HG03139 (cell line): ENCODE measurements at regions not wholly inside any gene's neighbourhood (a gene's known extent, or its start where the extent isn't known, plus 50 kb on each side); places are given as distances from the start of the nearest gene placed in this dataset.
"Not testable (repeated sequence)": the region's sequence is repeated elsewhere in the genome, so short reads cannot be mapped to it uniquely, and the experiment has no call there.

ENCODE experiments used
- ATAC-seq: cut with Tn5 transposase; IDR thresholded peaks from one replicate; pipeline ENCODE4 v1.9.1; 2021; ENCODE audit not compliant: unreplicated experiment

DNA sequence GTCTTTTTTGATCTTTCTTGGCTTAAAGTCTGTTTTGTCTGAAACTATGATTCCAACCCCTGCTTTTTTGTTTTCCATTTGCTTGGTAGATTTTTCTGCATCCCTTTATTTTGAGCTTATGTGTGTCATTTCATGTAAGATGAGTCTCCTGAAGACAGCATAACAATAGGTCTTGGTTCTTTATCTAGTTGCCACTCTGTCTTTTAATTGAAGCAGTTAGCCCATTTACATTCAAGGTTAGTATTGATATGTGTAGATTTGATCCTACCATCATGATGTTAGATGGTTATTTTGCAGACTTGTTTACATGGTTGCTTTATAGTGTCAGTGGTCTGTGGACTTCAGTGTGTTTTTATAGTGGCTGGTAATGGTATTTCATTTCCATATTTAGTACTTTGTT, 1678.9 kb downstream of the PCDH9 start:
- no peak for ATAC-seq

DNA sequence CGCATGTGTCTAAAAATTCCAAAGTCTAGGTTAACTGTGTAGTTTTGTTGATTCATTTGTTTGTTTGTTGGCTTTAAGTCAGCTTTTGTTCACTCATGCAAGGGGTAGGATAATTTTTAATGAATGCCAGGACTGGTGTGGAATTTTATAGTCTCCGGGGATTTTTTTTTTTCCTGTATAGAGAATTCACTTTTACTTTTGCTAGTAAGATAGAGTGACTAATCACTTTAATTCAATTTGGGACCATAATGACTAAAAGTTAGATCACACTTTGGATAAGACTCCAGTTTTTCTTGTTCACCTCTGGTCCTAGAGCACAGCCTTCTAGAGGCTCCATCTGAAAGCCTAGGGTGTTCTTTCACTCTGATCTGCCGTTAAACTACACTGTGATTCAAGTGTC, 1690.0 kb downstream of the PCDH9 start:
- ATAC-seq = no peak

DNA sequence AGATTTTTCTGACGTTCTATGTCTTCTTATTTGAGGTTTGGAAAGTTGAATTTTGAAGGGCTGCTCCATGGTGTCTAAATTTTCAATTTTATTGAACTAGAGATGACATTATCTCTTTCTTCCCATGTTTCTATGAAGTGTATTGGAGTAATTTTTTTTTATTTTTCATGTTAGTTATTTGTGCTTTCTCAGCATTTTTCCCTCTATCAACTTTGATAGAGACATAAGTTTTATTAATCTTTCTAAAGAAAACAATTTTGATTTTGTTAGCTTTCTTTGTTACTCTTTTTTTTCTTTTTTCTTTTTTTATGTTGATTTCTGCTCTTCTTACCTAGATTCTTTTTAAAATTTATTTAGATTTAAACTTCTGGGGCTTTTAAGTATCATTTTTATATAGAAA, 1694.8 kb downstream of the PCDH9 start:
- ATAC-seq = no peak

DNA sequence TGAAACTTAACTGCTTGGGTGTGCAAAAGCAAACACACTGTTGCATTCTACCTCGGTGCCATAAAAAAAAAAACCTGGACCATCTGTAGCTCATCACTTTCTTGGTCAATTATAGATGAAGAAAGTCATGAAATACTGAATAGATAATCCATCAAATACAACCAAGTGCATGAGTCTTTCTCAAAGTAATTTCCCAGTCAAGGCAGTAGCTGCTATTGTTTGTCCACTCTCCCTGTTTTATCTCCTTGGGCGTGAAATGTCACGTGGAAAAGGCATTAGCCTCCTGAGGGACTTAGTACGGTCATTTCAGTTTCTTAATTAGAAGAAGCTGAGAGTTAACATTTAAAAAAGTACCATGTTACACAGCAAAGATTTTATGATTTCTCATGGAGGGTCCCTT, 1697.9 kb downstream of the PCDH9 start:
- ATAC-seq = no peak

DNA sequence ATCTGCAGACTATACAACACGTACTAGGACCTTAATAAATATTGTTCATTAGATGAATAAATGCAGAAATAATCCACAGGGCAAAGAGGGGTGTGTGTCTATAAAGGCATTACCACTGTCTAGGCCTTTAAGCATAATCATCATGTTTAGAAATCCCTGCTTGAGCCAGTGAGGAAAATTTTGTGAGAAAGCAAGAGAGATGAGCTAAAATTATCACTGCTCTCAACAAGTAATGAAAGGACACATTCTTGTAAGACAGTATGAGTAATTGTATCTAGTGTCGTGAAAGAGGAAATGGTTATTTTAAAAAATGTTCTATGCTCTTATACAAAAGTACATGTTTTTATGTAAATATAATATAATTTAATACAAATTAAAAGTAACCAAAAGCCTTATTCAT, 1699.4 kb downstream of the PCDH9 start:
- no peak for ATAC-seq

DNA sequence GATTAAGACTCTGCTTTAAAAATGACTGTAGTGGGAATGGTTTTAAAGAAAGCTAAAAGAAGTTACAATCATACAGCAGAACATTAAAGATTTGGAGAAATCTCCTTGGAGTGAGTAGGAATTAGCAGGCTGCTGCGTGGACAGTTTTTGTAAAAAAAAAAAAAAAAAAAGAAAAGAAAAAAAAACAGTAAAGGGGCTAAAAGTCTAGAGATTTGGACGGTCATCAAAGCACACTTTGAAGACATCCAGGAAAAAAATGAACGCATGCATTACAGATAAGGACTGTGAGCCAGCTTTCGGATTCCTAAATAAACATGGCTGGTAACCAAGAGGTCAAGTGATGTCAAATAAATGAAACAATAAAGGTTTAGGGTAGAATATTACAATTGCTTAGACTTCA, 1700.6 kb downstream of the PCDH9 start:
- no peak for ATAC-seq

DNA sequence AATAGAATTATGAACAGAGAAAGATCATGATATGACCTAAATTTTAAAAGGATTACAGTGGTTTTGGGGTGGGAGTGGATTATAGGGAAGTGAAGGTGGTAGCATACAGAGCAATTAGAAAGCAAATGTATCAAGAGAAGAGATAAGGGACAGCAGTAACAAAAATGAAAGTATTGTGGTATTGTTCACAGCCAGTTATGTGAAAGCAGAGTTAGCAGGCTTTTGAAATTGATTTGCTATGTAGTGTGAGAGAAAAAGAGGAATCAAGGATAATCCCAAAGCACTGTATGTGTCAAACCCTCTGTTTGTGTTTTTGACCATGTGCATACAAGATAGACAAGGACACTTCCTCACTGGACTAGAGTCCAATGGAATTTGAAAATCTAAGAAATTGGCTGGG, 1721.4 kb downstream of the PCDH9 start:
- no peak for ATAC-seq

DNA sequence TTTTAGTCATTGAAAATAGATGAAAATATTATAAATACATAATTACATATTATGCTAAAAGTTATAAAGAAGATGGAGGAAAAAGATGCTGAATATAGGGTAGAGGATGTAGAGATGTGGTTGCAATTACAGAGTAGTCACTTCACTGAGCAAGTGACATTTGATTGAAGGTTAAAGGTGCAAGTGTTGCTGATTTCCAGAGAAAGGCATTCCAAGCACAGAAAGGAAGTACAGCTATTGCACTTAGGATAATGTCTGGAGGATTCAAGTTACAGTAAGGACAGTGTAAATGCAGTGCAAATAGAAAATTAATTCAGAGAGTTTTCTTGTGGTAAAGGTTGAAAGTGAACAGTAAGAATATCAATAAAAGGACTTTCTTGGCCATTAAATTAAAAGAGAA, 1721.8 kb downstream of the PCDH9 start:
- ATAC-seq = no peak

DNA sequence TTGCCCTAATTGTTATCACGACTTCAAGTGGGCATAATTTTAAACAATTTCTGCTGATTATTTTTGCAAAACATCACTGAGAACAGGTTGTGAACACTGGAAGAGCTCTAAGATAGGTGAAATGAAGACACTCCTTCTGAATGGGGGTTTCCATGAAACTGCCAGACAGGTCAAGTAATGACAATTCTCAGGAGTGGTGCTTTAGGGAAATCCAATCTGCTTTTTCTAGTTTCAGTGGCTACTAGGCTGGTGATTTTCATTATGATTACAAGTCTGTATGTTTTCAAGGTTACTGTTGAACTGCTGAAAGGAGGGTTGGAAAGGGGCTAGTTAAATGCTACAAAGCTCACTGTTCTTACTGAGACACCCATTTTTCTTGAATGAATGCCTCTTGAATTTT, 1724.2 kb downstream of the PCDH9 start:
- no peak for ATAC-seq

DNA sequence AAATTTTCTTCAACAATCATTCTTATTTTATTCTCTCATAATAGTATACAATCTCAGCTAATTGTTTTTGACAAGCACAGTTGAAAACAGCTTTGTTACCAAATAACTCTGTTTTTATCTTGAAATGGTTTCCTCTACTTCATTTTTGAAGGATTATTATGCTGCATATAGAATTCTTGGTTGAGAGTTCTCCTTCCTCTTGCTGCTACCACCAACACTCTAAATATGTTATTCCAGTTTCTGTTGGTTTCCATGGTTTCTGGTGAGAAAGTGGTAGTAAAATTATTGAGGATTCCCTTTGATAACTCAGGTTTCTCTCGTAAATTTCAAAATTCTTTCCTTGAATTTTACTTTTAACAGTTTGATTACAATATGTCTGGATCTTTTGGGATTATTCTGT, 1725.9 kb downstream of the PCDH9 start:
- ATAC-seq = no peak

DNA sequence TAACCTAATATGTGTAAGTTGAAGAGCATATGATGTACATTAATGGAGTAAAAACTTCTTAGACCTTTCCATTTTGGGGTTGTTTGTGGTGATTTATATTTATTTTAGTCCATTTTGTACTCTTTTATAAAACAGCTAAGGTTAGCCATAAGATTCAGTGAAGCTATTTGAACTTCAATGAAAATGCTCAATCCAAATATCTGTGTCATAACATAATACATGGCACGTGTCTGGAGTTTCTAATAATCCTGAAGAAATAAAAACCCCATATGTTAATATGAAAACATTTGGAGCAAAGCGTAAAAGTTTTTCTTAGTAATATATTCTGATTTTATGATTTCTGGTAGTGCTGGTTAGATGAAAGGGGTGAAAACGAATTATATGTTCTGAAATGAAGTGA, 1729.7 kb downstream of the PCDH9 start:
- ATAC-seq = no peak

DNA sequence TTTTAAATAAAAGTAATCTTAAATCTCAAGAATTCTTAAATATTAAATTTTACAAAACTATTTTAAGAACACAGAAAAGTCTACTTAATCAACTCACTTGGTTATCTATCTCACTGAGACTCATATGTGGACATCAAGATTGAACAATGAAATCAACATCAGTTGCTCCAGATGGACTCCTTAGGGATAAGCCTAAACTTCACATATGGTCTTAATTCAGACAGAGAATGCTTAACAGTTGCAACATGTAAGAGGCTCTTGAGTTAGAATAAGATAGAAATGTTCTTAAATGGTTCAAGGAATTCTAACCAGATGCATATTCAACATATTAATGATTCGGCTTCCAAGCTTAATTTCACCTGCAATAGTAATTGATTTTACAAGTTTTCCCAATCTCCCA, 1730.9 kb downstream of the PCDH9 start:
- ATAC-seq = no peak

DNA sequence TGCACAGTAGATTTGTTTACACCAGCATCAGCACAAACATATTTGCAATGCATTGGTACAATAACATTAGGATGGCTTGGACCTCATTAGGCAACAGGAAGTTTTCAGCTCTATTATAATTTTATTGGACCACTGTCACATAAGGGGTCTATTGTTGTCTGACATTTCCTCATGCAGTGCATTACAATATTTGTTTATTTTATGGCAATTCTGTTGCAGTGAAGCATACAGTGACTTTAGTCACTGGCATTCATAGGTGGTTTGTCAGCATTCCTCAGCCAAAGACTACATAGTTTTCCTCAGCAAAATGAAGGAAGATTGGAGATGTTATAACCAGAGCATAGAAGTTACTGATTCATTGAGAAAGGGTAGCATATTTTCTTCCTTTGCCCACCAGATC, 1732.9 kb downstream of the PCDH9 start:
- ATAC-seq = no peak

DNA sequence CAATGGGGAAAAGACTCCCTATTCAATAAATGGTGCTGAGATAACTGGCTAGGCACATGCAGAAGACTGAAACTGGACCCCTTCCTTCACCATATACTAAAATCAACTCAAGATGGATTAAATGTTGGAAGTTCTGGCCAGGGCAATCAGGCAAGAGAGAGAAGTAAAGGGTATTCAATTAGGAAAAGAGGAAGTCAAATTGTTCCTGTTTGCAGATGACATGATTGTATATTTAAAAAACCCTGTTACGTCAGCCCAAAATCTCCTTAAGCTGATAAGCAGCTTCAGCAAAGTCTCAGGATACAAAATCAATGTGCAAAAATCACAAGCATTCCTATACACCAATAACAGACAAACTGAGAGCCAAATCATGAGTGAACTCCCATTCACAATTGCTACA, 1739.4 kb downstream of the PCDH9 start:
- not testable (repeated sequence) for ATAC-seq

DNA sequence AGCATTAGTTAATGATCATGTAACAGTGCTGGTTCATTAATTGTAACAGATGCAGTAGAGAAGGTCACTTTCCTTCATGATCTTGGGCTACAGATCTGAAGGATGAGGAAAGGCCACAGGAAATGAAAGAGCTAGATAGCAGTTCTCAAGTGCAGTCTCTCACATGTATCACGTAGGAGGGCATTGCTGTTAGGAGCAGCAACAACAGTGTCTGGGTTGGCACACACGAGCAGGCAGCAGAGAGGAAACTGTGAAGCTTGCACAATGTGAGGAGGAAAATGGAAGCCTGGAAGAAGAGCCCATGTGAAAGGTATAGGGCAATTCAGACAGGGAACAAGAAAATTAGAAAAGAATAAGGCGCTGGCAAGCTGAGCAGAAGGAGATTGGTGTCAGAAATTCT, 1741.5 kb downstream of the PCDH9 start:
- no peak for ATAC-seq

DNA sequence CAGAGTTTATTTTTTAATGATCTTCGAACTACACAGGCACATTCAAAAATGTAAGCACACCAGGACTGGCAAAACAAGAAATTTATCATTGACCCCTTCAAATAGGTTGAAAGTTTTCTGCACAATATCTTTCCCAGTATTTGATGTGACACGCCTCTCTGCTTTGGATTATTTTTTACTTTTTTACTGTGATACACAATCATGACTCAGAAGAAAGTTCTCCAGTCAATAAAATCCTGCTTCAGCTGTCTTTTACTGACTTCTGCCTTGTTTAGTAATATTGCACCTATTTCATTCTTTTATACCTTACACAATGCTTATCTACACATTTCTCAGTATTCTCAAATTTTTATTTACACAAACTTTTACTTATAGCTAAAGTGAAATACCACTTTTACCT, 1750.4 kb downstream of the PCDH9 start:
- ATAC-seq = no peak

DNA sequence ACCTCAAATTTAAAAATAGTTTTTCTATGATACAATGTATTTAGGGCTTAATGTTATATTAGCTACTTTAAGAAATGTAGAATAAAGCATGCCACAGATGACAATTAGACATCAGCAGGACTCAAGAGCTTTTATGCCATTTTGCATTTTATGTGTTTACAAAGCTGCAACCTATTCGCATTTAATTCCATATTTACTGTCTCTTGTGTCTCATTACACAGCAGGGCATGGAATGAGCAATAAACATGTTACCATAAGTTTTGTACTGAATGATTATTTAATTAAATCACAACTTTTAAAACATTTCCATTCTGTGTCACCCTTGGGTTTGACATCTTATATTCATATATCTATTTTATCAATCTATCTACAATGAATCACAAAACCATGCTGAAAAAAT, 1756.9 kb downstream of the PCDH9 start:
- no peak for ATAC-seq

DNA sequence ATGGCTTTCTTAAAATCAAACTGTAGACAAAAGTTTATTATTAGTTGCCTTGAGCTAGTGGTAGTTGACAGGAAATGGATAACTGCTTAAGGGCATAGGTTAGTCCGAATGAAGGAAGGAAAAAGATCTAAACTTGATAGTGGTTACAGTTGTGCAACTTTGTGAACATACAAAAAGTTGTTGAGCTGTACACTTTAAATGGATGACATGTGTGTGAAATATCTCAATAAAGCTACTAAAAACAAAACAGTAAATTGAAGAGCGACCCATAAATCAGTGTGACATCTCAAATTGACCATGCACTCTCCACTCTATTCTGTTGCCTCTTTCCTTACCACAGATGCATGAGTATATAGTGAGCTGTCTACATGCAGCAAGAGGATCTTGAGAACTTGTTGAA, 1757.8 kb downstream of the PCDH9 start:
- no peak for ATAC-seq

DNA sequence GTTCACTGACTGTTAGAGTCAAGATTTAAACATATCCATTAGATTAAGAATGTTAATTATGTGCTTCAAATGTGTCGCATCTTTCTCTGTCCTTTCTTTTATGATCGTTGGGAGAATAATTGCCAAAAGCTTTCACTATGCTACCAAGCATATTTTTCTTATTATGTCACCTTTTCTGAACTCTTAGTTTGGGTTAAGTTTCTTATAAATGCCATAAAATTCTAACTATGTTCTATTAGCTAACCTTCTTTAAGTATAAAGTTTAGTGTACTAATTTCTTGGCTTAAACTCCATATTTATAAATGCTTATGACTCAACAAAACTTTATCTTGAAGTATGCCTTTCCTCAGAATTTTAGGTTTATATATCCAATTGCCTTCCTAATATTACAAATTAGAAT, 1759.4 kb downstream of the PCDH9 start:
- ATAC-seq = no peak

DNA sequence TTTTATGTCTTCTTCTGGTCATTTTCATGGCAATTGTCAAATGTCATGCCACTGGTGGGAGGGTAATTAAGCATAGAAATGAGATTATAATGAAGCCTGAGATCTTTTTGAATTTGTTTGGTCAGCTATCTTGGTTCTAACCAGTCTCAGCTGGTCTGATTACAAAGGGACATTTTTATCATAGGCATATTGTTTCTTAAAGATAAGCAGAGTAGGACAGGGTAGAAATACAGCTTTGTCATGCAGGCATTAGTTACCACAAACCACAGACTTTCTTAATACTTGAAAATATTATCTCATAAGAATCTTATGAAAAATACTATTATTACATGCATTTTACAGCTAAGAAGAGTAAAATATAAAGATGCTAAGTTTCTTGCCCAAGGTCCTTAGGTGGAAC, 1761.5 kb downstream of the PCDH9 start:
- ATAC-seq = no peak

DNA sequence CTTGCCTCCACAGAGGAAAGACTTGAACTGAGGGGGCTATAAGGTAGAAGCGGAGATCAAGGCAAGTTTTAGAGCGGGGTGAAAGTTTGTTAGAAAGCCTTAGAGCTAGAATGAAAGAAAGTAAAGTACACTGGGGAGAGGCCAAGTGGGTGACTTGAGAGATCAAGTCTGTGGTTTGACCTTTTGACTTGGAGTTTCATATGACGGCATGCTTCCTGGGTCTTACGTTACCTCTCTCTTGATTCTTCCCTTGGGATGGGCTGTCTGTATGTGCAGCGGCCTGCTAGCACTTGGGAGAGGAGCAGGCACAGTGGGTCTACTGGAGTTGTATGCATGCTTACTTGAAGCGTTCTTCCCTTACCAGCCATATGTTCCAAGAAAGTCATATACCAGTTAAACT, 1768.5 kb downstream of the PCDH9 start:
- ATAC-seq = no peak

DNA sequence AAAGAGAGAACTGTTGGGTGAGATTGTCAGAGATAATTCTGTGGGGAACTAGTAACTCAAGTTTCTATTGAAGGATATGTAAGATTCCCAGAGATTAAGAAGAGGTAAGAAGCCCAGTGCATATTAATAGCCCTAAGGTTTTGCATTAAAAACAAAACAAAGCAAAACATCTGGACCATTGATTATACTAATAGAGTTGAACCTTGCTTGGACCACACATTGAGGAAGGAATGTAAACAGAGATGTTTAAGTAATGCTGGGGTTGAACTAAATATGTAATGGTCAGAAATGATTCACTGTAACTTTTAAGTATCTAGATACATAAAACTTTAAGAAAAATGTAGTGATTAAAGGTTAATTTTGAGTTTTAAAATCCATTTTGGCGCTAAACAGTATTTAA, 1770.0 kb downstream of the PCDH9 start:
- ATAC-seq = no peak

DNA sequence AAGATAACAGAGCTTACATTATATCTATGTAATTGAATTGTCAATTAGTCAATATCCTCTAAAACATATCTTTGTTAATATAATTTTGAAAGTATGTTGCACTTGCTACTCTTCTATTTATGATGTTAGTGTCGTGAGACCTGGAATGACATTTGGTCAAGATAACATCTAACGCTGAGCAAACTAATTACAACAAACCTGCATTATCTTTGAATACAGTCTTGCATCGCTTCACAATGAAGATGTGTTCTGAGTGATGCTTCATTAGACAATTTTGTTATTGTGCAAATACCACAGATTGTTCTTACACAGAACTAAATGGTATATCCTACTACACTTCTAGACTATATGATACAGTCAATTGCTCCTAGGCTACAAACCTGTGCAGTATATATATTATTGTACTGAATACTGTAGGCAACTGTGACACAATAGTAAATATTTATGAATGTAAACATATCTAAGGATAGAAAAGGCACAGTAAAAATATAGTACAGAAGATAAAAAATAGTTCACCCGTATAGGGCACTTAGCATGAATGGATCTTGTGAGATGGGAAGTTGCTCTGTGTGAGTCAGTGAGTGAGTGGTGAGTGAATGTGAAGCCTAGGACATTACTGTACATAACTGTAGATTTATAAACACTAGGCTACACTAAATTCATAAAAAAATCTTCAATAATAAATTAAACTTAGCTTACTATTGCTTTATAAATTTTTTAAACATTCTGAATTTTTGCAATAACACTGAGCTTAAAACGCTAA, 1773.8 kb downstream of the PCDH9 start:
- ATAC-seq = no peak

DNA sequence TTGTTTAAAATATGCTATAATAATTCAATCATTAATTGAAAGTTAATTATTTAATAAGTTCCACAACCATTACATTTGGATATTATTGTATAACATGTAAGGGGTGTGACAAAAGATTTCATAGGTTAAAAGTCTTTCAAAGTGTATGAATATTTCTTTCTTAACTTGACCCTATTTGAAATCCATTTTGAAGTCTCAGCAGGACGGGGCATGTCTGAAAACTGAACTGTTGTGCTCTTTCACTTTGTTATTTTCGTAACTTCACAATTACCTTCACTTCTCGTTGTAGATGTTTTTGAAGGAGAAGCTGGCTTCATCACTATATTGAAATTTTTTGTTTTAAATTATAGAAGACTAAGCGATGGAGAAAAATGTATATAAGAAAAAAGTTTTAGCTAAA, 1775.7 kb downstream of the PCDH9 start:
- ATAC-seq = no peak
